HAP-1 (cell line): ENCODE measurements at regions not wholly inside any gene's neighbourhood (a gene's known extent, or its start where the extent isn't known, plus 50 kb on each side); places are given as distances from the start of the nearest gene placed in this dataset.

Experiments used
- DNase-seq, 2 experiments: peaks; one replicate each; pipeline ENCODE4 v3.0.0-alpha.2; 2016 to 2020; ENCODE audit warnings: low spot score in 2 of 2
- H3K27me3 ChIP-seq: fragments of 250-450 bp; sonication (Bioruptor Pico); 2 replicates; pipeline ENCODE4 v1.5.1; 2020; ENCODE audit warnings: low read depth, mild to moderate bottlenecking, moderate library complexity
- H3K36me3 ChIP-seq: fragments of 250-450 bp; sonication (Bioruptor Pico); replicated peaks from 2 replicates; pipeline ENCODE4 v1.5.1; 2020; ENCODE audit warnings: mild to moderate bottlenecking
- H3K4me1 ChIP-seq: fragments of 250-450 bp; sonication (Bioruptor Pico); 2 replicates; pipeline ENCODE4 v1.5.1; 2020; ENCODE audit warnings: mild to moderate bottlenecking
- H3K4me3 ChIP-seq: fragments of 250-450 bp; sonication (Bioruptor Pico); 2 replicates; pipeline ENCODE4 v1.5.1; 2020; ENCODE audit warnings: mild to moderate bottlenecking, moderate library complexity
- H3K9me3 ChIP-seq: fragments of 250-450 bp; sonication (Bioruptor Pico); 2 replicates; pipeline ENCODE4 v1.5.1; 2020; ENCODE audit warnings: mild to moderate bottlenecking, moderate library complexity
- in situ Hi-C: fragments of 300-500 bp; cut with MboI; formaldehyde crosslinking; loops from 3 replicates; pipeline ENCODE4 v1.14.3; 2020; ENCODE audit warnings: low sequenced_read_pairs, inconsistent platforms, mixed read lengths

- no peaks in the 10 kb centered on the region for H3K4me1 ChIP-seq
- no peaks in the 10 kb centered on the region; the same call in 1 of the 2 replicates for H3K36me3 ChIP-seq
- DNase-seq: no peak
- H3K27me3 ChIP-seq: no peaks in the 10 kb centered on the region
- no peak overlapping the region for H3K4me3 ChIP-seq
- no peaks in the 10 kb centered on the region for H3K9me3 ChIP-seq
- in situ Hi-C loops: no loop called here
These were observed 161.0 kb upstream of the UBE2E2 start for GRCh38 chr3:23041918-23042696.

GRCh38 chr3:23044463-23044862 is 158.7 kb upstream of the UBE2E2 start:
- no peak for DNase-seq
- no peaks in the 10 kb centered on the region for H3K4me1 ChIP-seq
- H3K27me3 ChIP-seq: no peaks in the 10 kb centered on the region
- in situ Hi-C loops: no loop called here
- H3K36me3 ChIP-seq: no peaks in the 10 kb centered on the region
- H3K9me3 ChIP-seq: no peaks in the 10 kb centered on the region
- H3K4me3 ChIP-seq: no peak overlapping the region

GRCh38 chr3:23046536-23046935 is 156.6 kb upstream of the UBE2E2 start:
- Histone ChIP-seq H3K4me1 (no peaks in the 10 kb centered on the region), H3K36me3 (no peaks in the 10 kb centered on the region), H3K4me3 (no peak overlapping the region), H3K27me3 (no peaks in the 10 kb centered on the region), H3K9me3 (no peaks in the 10 kb centered on the region)
- no peak for DNase-seq
- in situ Hi-C loops: no loop called here

- H3K9me3 ChIP-seq: no peaks in the 10 kb centered on the region
- in situ Hi-C loops: no loop called here
These were observed 151.6 kb upstream of the UBE2E2 start for GRCh38 chr3:23051240-23052140.

GRCh38 chr3:23052208-23052607 is 150.9 kb upstream of the UBE2E2 start:
- in situ Hi-C loops: no loop called here
- no peak for DNase-seq

More at GRCh38 chr3:23051240-23052140, 151.6 kb upstream of the UBE2E2 start:
- H3K27me3 ChIP-seq: no peaks in the 10 kb centered on the region
- no peak for DNase-seq
- no peak overlapping the region for H3K4me3 ChIP-seq
- H3K4me1 ChIP-seq: no peaks in the 10 kb centered on the region
- no peaks in the 10 kb centered on the region for H3K36me3 ChIP-seq

GRCh38 chr3:23052620-23053019 is 150.5 kb upstream of the UBE2E2 start:
- no peaks in the 10 kb centered on the region for H3K36me3 ChIP-seq
- H3K27me3 ChIP-seq: no peaks in the 10 kb centered on the region
- no peak overlapping the region for H3K4me3 ChIP-seq
- peak in 1 of 2 experiments; percentile 14 for DNase-seq
- H3K4me1 ChIP-seq: no peaks in the 10 kb centered on the region
- in situ Hi-C loops: no loop called here
- no peaks in the 10 kb centered on the region for H3K9me3 ChIP-seq

More at GRCh38 chr3:23052208-23052607, 150.9 kb upstream of the UBE2E2 start:
- Histone ChIP-seq H3K9me3 (no peaks in the 10 kb centered on the region), H3K36me3 (no peaks in the 10 kb centered on the region), H3K27me3 (no peaks in the 10 kb centered on the region), H3K4me3 (no peak overlapping the region), H3K4me1 (no peaks in the 10 kb centered on the region)

GRCh38 chr3:23055733-23056376 is 147.3 kb upstream of the UBE2E2 start:
- Histone ChIP-seq H3K9me3 (no peaks in the 10 kb centered on the region), H3K4me1 (no peaks in the 10 kb centered on the region), H3K4me3 (no peak overlapping the region), H3K27me3 (no peaks in the 10 kb centered on the region), H3K36me3 (no peaks in the 10 kb centered on the region)
- DNase-seq: no peak
- in situ Hi-C loops: no loop called here

- Histone ChIP-seq H3K4me1 (no peaks in the 10 kb centered on the region), H3K4me3 (no peak overlapping the region), H3K9me3 (no peaks in the 10 kb centered on the region), H3K27me3 (no peaks in the 10 kb centered on the region), H3K36me3 (no peaks in the 10 kb centered on the region)
- no peak for DNase-seq
- in situ Hi-C loops: no loop called here
These were observed 140.5 kb upstream of the UBE2E2 start for GRCh38 chr3:23062582-23062981.

- in situ Hi-C loops: no loop called here
- no peak overlapping the region for H3K4me3 ChIP-seq
- H3K36me3 ChIP-seq: no peaks in the 10 kb centered on the region
- DNase-seq: no peak
- H3K9me3 ChIP-seq: no peaks in the 10 kb centered on the region
- H3K4me1 ChIP-seq: no peaks in the 10 kb centered on the region
- H3K27me3 ChIP-seq: no peaks in the 10 kb centered on the region
These were observed 140.1 kb upstream of the UBE2E2 start for GRCh38 chr3:23062982-23063381.

GRCh38 chr3:23067116-23067515 is 136.0 kb upstream of the UBE2E2 start:
- H3K9me3 ChIP-seq: no peaks in the 10 kb centered on the region
- in situ Hi-C loops: no loop called here
- H3K4me3 ChIP-seq: no peak overlapping the region
- H3K36me3 ChIP-seq: no peaks in the 10 kb centered on the region
- no peaks in the 10 kb centered on the region for H3K27me3 ChIP-seq
- DNase-seq: no peak
- no peaks in the 10 kb centered on the region for H3K4me1 ChIP-seq

- in situ Hi-C loops: no loop called here
- Histone ChIP-seq H3K36me3 (no peaks in the 10 kb centered on the region), H3K4me1 (no peaks in the 10 kb centered on the region), H3K27me3 (no peaks in the 10 kb centered on the region), H3K4me3 (no peak overlapping the region), H3K9me3 (no peaks in the 10 kb centered on the region)
- peak in 1 of 2 experiments; percentile 4 for DNase-seq
These were observed 135.0 kb upstream of the UBE2E2 start for GRCh38 chr3:23068016-23068728.

GRCh38 chr3:23071296-23071695 is 131.8 kb upstream of the UBE2E2 start:
- in situ Hi-C loops: no loop called here
- no peak for DNase-seq

GRCh38 chr3:23071758-23072157 is 131.4 kb upstream of the UBE2E2 start:
- H3K27me3 ChIP-seq: peaks cover 3% of the 10 kb centered on the region; the same call in 1 of the 2 replicates
- H3K4me1 ChIP-seq: no peaks in the 10 kb centered on the region
- in situ Hi-C loops: no loop called here
- DNase-seq: no peak
- H3K36me3 ChIP-seq: no peaks in the 10 kb centered on the region
- H3K4me3 ChIP-seq: no peak overlapping the region
- no peaks in the 10 kb centered on the region for H3K9me3 ChIP-seq

More at GRCh38 chr3:23071296-23071695, 131.8 kb upstream of the UBE2E2 start:
- no peaks in the 10 kb centered on the region for H3K4me1 ChIP-seq
- no peak overlapping the region for H3K4me3 ChIP-seq
- no peaks in the 10 kb centered on the region for H3K36me3 ChIP-seq
- H3K27me3 ChIP-seq: peaks cover 3% of the 10 kb centered on the region; the same call in 1 of the 2 replicates
- H3K9me3 ChIP-seq: no peaks in the 10 kb centered on the region
